ENCODE measurements at regions not wholly inside any gene's neighbourhood (a gene's known extent, or its start where the extent isn't known, plus 50 kb on each side); places are given as distances from the start of the nearest gene placed in this dataset.

DNA sequence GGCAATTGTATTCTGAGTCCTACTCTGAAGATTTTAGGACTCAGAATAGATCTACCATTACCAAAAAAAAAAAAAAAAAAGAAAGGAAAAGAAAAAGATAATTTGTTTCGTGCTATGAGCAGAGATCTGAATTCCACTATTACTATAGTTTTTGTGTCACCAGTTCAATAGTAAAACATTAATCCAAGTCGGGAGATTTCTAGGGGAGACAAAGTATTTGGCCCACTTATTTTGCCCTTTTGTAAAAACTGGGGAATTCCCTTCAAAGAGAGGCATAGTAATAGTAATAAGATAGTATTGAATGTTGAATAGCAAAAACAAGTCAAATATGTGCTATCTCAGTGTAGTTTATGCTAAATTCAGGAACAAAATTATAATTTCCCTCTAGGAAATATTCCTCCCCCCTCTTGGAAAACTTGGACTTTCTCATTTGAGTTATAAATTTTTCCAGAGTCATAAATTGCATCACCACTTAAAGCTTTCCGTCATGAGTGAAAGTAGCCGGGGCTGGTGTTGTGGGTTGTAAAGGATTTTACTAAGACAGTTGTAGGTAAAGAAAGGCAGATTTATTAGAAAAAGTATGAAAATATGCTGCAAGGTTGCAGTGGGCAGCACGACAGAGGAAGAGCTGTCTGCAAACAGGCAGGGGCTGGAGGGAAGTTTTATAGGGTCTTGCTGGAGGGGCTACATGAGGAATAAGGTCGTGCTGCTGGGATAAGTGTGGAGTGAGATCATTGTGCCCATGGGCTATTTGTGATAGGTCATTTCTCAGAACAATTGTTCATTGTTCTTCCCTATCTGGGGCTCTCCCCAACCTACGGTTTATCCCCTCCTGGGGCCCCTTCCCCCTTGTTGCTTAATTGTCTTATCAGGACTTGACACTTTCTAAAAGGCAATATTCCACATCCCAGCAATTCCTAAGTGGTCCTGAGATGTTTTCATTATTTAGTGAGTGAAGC is 1009.9 kb downstream of the PLA2G4A start:
- Histone ChIP-seq H3K4me1 (no peaks in the 10 kb centered on the region), H3K4me3 (no peak overlapping the region), H3K27ac (no peak overlapping the region), H3K36me3 (no peaks in the 10 kb centered on the region), H3K27me3 (no peaks in the 10 kb centered on the region), H3K9me3 (no peaks in the 10 kb centered on the region)
- no peak for TF ChIP-seq POLR2A (IDR thresholded peaks at IDR 0.05)
- TF ChIP-seq EP300 (IDR thresholded peaks at IDR 0.05): no peak
- TF ChIP-seq, protein P1, sequence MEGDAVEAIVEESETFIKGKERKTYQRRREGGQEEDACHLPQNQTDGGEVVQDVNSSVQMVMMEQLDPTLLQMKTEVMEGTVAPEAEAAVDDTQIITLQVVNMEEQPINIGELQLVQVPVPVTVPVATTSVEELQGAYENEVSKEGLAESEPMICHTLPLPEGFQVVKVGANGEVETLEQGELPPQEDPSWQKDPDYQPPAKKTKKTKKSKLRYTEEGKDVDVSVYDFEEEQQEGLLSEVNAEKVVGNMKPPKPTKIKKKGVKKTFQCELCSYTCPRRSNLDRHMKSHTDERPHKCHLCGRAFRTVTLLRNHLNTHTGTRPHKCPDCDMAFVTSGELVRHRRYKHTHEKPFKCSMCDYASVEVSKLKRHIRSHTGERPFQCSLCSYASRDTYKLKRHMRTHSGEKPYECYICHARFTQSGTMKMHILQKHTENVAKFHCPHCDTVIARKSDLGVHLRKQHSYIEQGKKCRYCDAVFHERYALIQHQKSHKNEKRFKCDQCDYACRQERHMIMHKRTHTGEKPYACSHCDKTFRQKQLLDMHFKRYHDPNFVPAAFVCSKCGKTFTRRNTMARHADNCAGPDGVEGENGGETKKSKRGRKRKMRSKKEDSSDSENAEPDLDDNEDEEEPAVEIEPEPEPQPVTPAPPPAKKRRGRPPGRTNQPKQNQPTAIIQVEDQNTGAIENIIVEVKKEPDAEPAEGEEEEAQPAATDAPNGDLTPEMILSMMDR (IDR thresholded peaks at IDR 0.05): no peak
- TF ChIP-seq POLR2AphosphoS5 (IDR thresholded peaks at IDR 0.05): no peak
- no peak for DNase-seq
- intact Hi-C loops (cut with DNase I): no loop called here
- 32 to 52% methylated on average over 7 of the region's 7 CpGs for WGBS, 2 donors

DNA sequence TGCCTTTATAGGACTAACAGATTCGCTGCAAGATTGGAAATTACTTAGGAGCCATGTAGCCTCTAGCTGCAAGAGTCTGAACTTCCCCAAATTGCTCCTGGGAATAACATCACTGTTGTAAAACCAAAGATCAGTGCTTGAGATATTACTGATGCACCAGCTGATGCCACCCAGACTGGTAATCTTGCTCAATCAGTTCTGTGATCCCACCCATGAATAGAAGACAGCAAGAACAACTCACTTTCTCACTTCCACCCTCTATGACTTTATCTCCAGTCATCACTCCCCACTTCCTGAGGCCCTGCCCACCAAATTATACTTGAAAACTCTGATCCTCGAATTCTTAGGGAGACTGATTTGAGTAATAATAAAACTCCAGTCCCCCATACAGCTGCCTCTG is 1011.1 kb downstream of the PLA2G4A start:
- WGBS, 2 donors: 28 to 62% methylated on average over 2 of the region's 2 CpGs
- intact Hi-C loops (cut with DNase I): no loop called here
- Histone ChIP-seq H3K9me3 (no peaks in the 10 kb centered on the region), H3K27ac (no peak overlapping the region), H3K27me3 (no peaks in the 10 kb centered on the region), H3K4me3 (no peak overlapping the region), H3K4me1 (no peaks in the 10 kb centered on the region), H3K36me3 (no peaks in the 10 kb centered on the region)
- TF ChIP-seq EP300 (IDR thresholded peaks at IDR 0.05) (no peak), POLR2A (IDR thresholded peaks at IDR 0.05) (no peak)
- no peak for DNase-seq

DNA sequence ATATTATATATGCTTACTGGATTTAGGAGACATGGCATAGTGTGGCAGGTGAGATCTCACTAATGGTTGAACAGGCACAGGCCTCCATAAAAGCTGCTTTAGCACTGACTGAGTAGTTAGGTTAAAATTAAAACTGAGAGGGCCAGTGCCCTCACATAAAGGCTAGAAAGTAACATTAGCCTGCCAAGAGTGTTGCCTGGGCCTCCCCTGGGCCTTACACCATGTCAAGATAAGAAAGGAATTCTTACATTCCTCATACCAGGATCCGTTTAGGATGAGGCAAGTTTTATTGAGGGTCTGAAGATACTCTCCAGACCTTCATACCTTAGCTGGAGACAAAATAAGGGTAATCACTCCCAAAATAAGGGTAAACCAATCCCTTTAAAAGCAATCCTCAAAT is 1011.8 kb downstream of the PLA2G4A start:
- no peaks in the 10 kb centered on the region for H3K9me3 ChIP-seq
- no peaks in the 10 kb centered on the region for H3K27me3 ChIP-seq
- DNase-seq: no peak
- H3K4me3 ChIP-seq: no peak overlapping the region
- WGBS, 2 donors: 23 to 24% methylated on average over 1 of the region's 1 CpG
- no peaks in the 10 kb centered on the region for H3K4me1 ChIP-seq
- TF ChIP-seq, protein P1 (IDR thresholded peaks at IDR 0.05): no peak
- TF ChIP-seq POLR2AphosphoS5 (IDR thresholded peaks at IDR 0.05) (no peak), POLR2A (IDR thresholded peaks at IDR 0.05) (no peak), EP300 (IDR thresholded peaks at IDR 0.05) (no peak)
- H3K27ac ChIP-seq: no peak overlapping the region
- intact Hi-C loops (cut with DNase I): no loop called here
- no peaks in the 10 kb centered on the region for H3K36me3 ChIP-seq

DNA sequence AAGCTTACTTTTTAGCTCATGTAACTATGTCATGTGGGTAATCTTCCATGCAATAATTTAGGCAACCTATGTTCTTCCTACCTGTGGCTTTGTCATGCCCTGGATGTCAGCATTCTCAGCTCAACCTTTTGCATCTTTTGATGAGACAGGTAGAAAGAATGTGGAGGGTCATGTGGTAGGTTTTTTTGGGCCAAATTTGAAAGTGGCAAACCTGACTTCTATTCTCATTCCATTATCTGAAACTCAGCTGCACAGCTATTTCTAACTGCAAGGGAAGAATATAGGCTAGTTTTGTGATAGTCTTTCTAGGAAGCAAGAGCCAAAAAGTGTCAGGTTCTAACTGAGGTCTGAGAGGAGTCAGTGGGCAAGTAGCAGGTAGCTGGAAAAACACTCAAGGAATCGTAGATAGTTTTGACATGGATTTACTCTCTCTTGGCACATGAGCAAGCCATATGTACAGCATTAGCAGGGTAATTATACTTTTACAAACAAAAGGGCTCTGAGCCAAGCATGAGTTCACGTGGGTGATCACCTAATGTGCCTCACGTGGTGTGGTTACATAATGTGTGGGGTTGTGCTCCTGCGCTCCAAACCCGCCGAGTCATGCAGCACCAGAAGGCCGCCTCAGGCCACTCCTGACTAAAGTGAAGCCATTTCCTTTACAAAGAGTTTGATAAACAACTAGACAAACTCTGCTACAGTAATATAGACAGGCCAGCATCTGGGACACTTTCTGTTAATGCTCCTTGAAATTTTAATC is 1013.8 kb downstream of the PLA2G4A start:
- no peak overlapping the region for H3K4me3 ChIP-seq
- no peak for DNase-seq
- TF ChIP-seq POLR2AphosphoS5 (IDR thresholded peaks at IDR 0.05) (no peak), POLR2A (IDR thresholded peaks at IDR 0.05) (no peak), EP300 (IDR thresholded peaks at IDR 0.05) (no peak)
- TF ChIP-seq, protein P1 (IDR thresholded peaks at IDR 0.05): no peak

DNA sequence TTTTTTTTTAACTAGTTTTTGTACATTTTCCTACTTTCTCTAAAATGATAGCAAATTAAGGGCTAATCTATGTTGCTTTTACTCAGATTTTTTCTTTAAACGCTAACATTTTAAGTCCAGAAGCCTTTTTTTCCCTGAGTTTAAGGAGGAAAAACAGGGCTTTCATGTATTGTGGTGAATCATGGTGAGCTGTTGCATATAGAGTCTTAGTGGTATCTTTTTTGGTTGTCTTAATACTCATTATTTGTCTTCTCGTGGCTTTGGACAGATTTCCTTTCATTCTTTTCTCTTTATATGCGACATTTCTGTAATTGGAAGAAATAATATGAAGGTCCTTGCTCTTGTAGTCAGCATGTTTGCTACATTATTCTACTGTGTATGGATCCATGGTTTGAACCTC is 1015.6 kb downstream of the PLA2G4A start:
- H3K4me3 ChIP-seq: no peak overlapping the region
- H3K9me3 ChIP-seq: no peaks in the 10 kb centered on the region
- WGBS, 2 donors: 82 to 86% methylated on average over 3 of the region's 3 CpGs
- H3K4me1 ChIP-seq: no peaks in the 10 kb centered on the region
- TF ChIP-seq EP300 (IDR thresholded peaks at IDR 0.05): no peak
- H3K27ac ChIP-seq: no peak overlapping the region
- DNase-seq: no peak
- intact Hi-C loops (cut with DNase I): no loop called here
- H3K27me3 ChIP-seq: no peaks in the 10 kb centered on the region
- H3K36me3 ChIP-seq: no peaks in the 10 kb centered on the region

More for the DNA sequence above, 1013.8 kb downstream of the PLA2G4A start:
- no peaks in the 10 kb centered on the region for H3K4me1 ChIP-seq
- H3K27ac ChIP-seq: no peak overlapping the region
- WGBS, 2 donors: 74 to 88% methylated on average over 7 of the region's 7 CpGs
- H3K27me3 ChIP-seq: no peaks in the 10 kb centered on the region
- no peaks in the 10 kb centered on the region for H3K36me3 ChIP-seq
- no peaks in the 10 kb centered on the region for H3K9me3 ChIP-seq
- intact Hi-C loops (cut with DNase I): no loop called here

Measured in sigmoid colon (tissue), 6 donors.